Muscle of arm (tissue), 1 donor: ENCODE measurements at regions not wholly inside any gene's neighbourhood (a gene's known extent, or its start where the extent isn't known, plus 50 kb on each side); places are given as distances from the start of the nearest gene placed in this dataset.

Experiments used
- DNase-seq: peaks from one replicate; pipeline ENCODE4 v3.0.0-alpha.2; 2013

- DNase-seq: no peak
Observed at GRCh38 chr12:19015285-19015684, 114.2 kb upstream of the PLEKHA5 start.

GRCh38 chr12:19018302-19018970, 111.1 kb upstream of the PLEKHA5 start:
- no peak for DNase-seq

GRCh38 chr12:19021240-19021639, 108.3 kb upstream of the PLEKHA5 start:
- DNase-seq: no peak

- DNase-seq: no peak
Observed at GRCh38 chr12:19021646-19022045, 107.9 kb upstream of the PLEKHA5 start.

GRCh38 chr12:19025582-19025981, 104.0 kb upstream of the PLEKHA5 start:
- DNase-seq: no peak

GRCh38 chr12:19026034-19026433, 103.5 kb upstream of the PLEKHA5 start:
- DNase-seq: no peak

- no peak for DNase-seq
Observed at GRCh38 chr12:19026614-19027488, 102.7 kb upstream of the PLEKHA5 start.

- no peak for DNase-seq
Observed at GRCh38 chr12:19030180-19030579, 99.4 kb upstream of the PLEKHA5 start.

- no peak for DNase-seq
Observed at GRCh38 chr12:19030603-19031002, 98.9 kb upstream of the PLEKHA5 start.

- DNase-seq: no peak
Observed at GRCh38 chr12:19031032-19031431, 98.5 kb upstream of the PLEKHA5 start.

- no peak for DNase-seq
Observed at GRCh38 chr12:19032826-19033225, 96.7 kb upstream of the PLEKHA5 start.

- DNase-seq: no peak
Observed at GRCh38 chr12:19033244-19033643, 96.3 kb upstream of the PLEKHA5 start.

- no peak for DNase-seq
Observed at GRCh38 chr12:19034937-19035336, 94.6 kb upstream of the PLEKHA5 start.

- DNase-seq: peak; percentile 45
Observed at GRCh38 chr12:19035536-19035935, 94.0 kb upstream of the PLEKHA5 start.

GRCh38 chr12:19036673-19037357, 92.7 kb upstream of the PLEKHA5 start:
- DNase-seq: no peak

- DNase-seq: no peak
Observed at GRCh38 chr12:19038209-19038608, 91.3 kb upstream of the PLEKHA5 start.

- DNase-seq: no peak
Observed at GRCh38 chr12:19039515-19039914, 90.0 kb upstream of the PLEKHA5 start.

- DNase-seq: no peak
Observed at GRCh38 chr12:19042221-19042620, 87.3 kb upstream of the PLEKHA5 start.

- DNase-seq: no peak
Observed at GRCh38 chr12:19044430-19044829, 85.1 kb upstream of the PLEKHA5 start.

- DNase-seq: no peak
Observed at GRCh38 chr12:19044891-19045290, 84.6 kb upstream of the PLEKHA5 start.

- DNase-seq: no peak
Observed at GRCh38 chr12:19045426-19045825, 84.1 kb upstream of the PLEKHA5 start.

GRCh38 chr12:19048943-19049342, 80.6 kb upstream of the PLEKHA5 start:
- DNase-seq: no peak

- no peak for DNase-seq
Observed at GRCh38 chr12:19052689-19053088, 76.8 kb upstream of the PLEKHA5 start.
